Astrocyte (in vitro differentiated cells and primary cell): ENCODE measurements at regions not wholly inside any gene's neighbourhood (a gene's known extent, or its start where the extent isn't known, plus 50 kb on each side); places are given as distances from the start of the nearest gene placed in this dataset.

Experiments
- DNase-seq: peaks from one replicate; pipeline ENCODE4 v3.0.0-alpha.2; 2010; ENCODE audit warnings: low read depth
- FAIRE-seq: peaks from 2 replicates; lab custom pipeline; 2011; peaks lifted over from hg19 to GRCh38; lab: Jason Lieb, UNC
- H2AFZ ChIP-seq: 2 replicates; pipeline ENCODE4 v1.6.0; 2012; ENCODE audit warnings: low read depth, low read length, inconsistent platforms
- H3K27ac ChIP-seq: 2 replicates; pipeline ENCODE4 v1.5.1; 2011; ENCODE audit warnings: low read depth, low read length, inconsistent platforms
- H3K27me3 ChIP-seq: 2 replicates; pipeline ENCODE4 v1.6.0; 2011; ENCODE audit warnings: low read length, inconsistent platforms; ENCODE audit not compliant: insufficient read depth
- H3K36me3 ChIP-seq: 2 replicates; pipeline ENCODE4 v1.5.1; 2011; ENCODE audit warnings: low read length, inconsistent platforms; ENCODE audit not compliant: insufficient read depth
- H3K4me1 ChIP-seq: 2 replicates; pipeline ENCODE4 v1.5.1; 2011; ENCODE audit warnings: low read length, inconsistent platforms; ENCODE audit not compliant: insufficient read depth
- H3K4me2 ChIP-seq: 2 replicates; pipeline ENCODE4 v1.6.0; 2012; ENCODE audit warnings: low read length, inconsistent platforms
- H3K4me3 ChIP-seq: 2 replicates; pipeline ENCODE4 v1.5.1; 2011; ENCODE audit warnings: low read depth, mild to moderate bottlenecking, low read length, inconsistent platforms; ENCODE audit not compliant: insufficient read depth
- H3K79me2 ChIP-seq: 2 replicates; pipeline ENCODE4 v1.6.0; 2012; ENCODE audit warnings: mild to moderate bottlenecking, low read length, inconsistent platforms; ENCODE audit not compliant: insufficient read depth
- H3K9ac ChIP-seq: 2 replicates; pipeline ENCODE4 v1.6.0; 2012; ENCODE audit warnings: mild to moderate bottlenecking, low read length, inconsistent platforms
- H3K9me3 ChIP-seq: 2 replicates; pipeline ENCODE4 v1.5.1; 2012; ENCODE audit warnings: low read depth, mild to moderate bottlenecking, low read length, inconsistent platforms; ENCODE audit not compliant: insufficient read depth
- H4K20me1 ChIP-seq: 2 replicates; pipeline ENCODE4 v1.6.0; 2012; ENCODE audit warnings: low read length, inconsistent platforms; ENCODE audit not compliant: insufficient read depth
- H3K27ac Mint-ChIP-seq: one replicate; pipeline ENCODE4 v1.8.0; 2021; ENCODE audit warnings: mild to moderate bottlenecking, mixed read lengths; ENCODE audit not compliant: unreplicated experiment
- H3K27me3 Mint-ChIP-seq: one replicate; pipeline ENCODE4 v1.8.0; 2021; ENCODE audit warnings: low read depth, mixed read lengths; ENCODE audit not compliant: unreplicated experiment
- H3K36me3 Mint-ChIP-seq: one replicate; pipeline ENCODE4 v1.8.0; 2021; ENCODE audit warnings: low read depth, mixed read lengths; ENCODE audit not compliant: unreplicated experiment
- H3K4me1 Mint-ChIP-seq: one replicate; pipeline ENCODE4 v1.8.0; 2021; ENCODE audit warnings: low read depth, mixed read lengths; ENCODE audit not compliant: unreplicated experiment
- H3K4me3 Mint-ChIP-seq: one replicate; pipeline ENCODE4 v1.8.0; 2021; ENCODE audit warnings: mild to moderate bottlenecking, moderate library complexity, mixed read lengths; ENCODE audit not compliant: unreplicated experiment
- H3K9me3 Mint-ChIP-seq: one replicate; pipeline ENCODE4 v1.8.0; 2021; ENCODE audit warnings: mild to moderate bottlenecking, mixed read lengths; ENCODE audit not compliant: unreplicated experiment
- EZH2 ChIP-seq: IDR thresholded peaks from 2 replicates; pipeline ENCODE4 v1.6.1; 2012; ENCODE audit warnings: mild to moderate bottlenecking, low read length, inconsistent platforms; ENCODE audit not compliant: insufficient read depth
- TF ChIP-seq, protein P1 (sequence below): IDR thresholded peaks from 2 replicates; pipeline ENCODE4 v1.5.1; 2011; ENCODE audit warnings: low read depth, mild to moderate bottlenecking, inconsistent platforms, low read length, moderate library complexity; ENCODE audit not compliant: insufficient read depth

DNA sequence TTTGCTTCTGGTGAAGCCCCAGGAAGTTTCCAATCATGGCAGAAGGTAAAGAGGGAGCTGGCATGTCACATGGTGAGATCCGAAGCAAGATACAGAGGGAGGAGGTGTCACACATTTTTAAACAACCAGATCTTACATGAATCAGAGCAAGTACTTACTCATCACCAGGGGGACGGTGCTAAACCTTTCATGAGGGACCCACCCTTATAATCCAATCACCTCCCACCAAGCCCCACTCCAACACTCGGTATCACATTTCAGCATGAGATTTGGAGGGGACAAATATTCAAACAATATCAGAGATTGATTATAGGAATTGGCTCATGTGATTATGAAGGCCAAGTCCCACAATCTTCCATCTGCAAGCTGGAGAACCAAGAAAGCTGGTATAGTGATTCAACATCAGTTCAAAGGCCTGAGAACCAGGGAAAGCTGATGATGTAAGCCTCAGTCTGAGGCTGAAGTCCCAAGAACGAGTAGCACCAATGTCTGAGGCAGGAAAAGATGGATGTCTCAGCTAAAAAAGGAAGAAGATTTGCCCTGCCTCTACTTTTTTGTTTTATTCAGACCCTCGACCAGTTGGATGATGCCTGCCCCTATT is 58.6 kb upstream of the WDFY2 start:
- Histone ChIP-seq H2AFZ (peak overlapping the region; percentile 23), H3K36me3 (no peaks in the 10 kb centered on the region), H3K4me1 (peaks cover 19% of the 10 kb centered on the region), H3K9ac (no peak overlapping the region), H3K79me2 (no peaks in the 10 kb centered on the region), H3K4me2 (peak overlapping the region; percentile 35), H4K20me1 (no peaks in the 10 kb centered on the region), H3K9me3 (no peaks in the 10 kb centered on the region), H3K4me3 (no peak overlapping the region), H3K27me3 (no peaks in the 10 kb centered on the region), H3K27ac (no peak overlapping the region)
- peaks cover 12% of the 10 kb centered on the region for H3K9me3 Mint-ChIP-seq
- no peaks in the 10 kb centered on the region for H3K27me3 Mint-ChIP-seq
- H3K4me3 Mint-ChIP-seq: no peak overlapping the region
- TF ChIP-seq EZH2: no peak
- no peaks in the 10 kb centered on the region for H3K36me3 Mint-ChIP-seq
- H3K27ac Mint-ChIP-seq: no peak overlapping the region
- FAIRE-seq (peak; percentile 34), DNase-seq (no peak)
- peaks cover under 1% of the 10 kb centered on the region for H3K4me1 Mint-ChIP-seq

DNA sequence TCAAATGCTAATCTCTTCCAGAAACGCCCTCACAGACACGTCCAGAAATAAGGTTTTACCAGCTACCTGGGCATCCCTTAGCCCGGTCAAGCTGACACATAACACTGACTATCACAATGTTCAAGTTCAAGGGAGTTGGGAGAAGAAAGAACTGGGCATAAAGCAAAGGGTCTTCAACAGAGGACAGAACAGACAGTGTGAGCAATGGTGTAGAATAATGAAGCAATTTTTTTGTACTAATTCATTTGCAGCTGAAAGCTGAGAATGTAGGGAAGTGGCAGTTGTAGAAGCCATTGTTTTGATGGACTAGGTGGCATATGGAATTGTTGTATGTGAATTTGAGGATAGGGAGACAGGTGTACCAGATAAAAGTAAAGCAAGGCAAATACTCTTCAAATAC is 58.1 kb upstream of the WDFY2 start:
- Mint-ChIP-seq H3K27ac (no peak overlapping the region), H3K36me3 (no peaks in the 10 kb centered on the region), H3K9me3 (peaks cover 16% of the 10 kb centered on the region), H3K4me3 (no peak overlapping the region), H3K4me1 (no peaks in the 10 kb centered on the region), H3K27me3 (no peaks in the 10 kb centered on the region)
- H4K20me1 ChIP-seq: no peaks in the 10 kb centered on the region
- no peak overlapping the region for H3K27ac ChIP-seq
- H3K9ac ChIP-seq: no peak overlapping the region
- peaks cover 19% of the 10 kb centered on the region for H3K4me1 ChIP-seq
- no peak for DNase-seq
- peak overlapping the region; percentile 23 for H2AFZ ChIP-seq
- no peaks in the 10 kb centered on the region for H3K36me3 ChIP-seq
- no peak overlapping the region for H3K4me3 ChIP-seq
- FAIRE-seq: no peak
- TF ChIP-seq, protein P1, sequence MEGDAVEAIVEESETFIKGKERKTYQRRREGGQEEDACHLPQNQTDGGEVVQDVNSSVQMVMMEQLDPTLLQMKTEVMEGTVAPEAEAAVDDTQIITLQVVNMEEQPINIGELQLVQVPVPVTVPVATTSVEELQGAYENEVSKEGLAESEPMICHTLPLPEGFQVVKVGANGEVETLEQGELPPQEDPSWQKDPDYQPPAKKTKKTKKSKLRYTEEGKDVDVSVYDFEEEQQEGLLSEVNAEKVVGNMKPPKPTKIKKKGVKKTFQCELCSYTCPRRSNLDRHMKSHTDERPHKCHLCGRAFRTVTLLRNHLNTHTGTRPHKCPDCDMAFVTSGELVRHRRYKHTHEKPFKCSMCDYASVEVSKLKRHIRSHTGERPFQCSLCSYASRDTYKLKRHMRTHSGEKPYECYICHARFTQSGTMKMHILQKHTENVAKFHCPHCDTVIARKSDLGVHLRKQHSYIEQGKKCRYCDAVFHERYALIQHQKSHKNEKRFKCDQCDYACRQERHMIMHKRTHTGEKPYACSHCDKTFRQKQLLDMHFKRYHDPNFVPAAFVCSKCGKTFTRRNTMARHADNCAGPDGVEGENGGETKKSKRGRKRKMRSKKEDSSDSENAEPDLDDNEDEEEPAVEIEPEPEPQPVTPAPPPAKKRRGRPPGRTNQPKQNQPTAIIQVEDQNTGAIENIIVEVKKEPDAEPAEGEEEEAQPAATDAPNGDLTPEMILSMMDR: no peak
- no peak for TF ChIP-seq EZH2
- no peaks in the 10 kb centered on the region for H3K9me3 ChIP-seq
- peak overlapping the region; percentile 35 for H3K4me2 ChIP-seq
- H3K27me3 ChIP-seq: no peaks in the 10 kb centered on the region
- H3K79me2 ChIP-seq: no peaks in the 10 kb centered on the region

DNA sequence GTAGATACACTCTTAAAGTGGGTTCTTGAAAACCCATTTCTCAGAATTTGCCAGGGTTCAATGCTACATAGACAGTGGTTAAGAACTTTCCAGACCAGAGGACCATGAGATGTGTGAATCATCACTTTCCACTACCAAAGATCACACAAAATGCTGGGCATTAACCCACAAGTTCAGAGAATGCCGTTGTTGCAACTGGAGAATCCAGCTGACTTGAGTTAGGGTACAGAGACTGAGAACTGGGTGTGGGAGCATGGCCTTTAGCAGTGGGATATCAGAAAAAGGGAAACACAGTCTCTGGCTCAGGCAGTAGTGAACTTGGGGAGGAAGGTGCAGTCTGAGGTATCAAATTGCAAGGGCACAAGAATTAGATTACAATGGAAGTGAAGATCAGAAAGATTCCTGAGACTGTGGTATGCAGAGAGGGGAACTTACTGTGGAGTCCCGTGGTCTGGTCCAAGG is 51.5 kb upstream of the WDFY2 start:
- Histone ChIP-seq H2AFZ (no peak overlapping the region), H3K4me2 (no peak overlapping the region), H3K36me3 (no peaks in the 10 kb centered on the region), H3K79me2 (no peaks in the 10 kb centered on the region), H3K4me1 (no peaks in the 10 kb centered on the region), H4K20me1 (no peaks in the 10 kb centered on the region), H3K27ac (no peak overlapping the region), H3K9me3 (no peaks in the 10 kb centered on the region), H3K9ac (no peak overlapping the region), H3K4me3 (no peak overlapping the region), H3K27me3 (no peaks in the 10 kb centered on the region)
- Mint-ChIP-seq H3K36me3 (no peaks in the 10 kb centered on the region), H3K27me3 (no peaks in the 10 kb centered on the region), H3K4me1 (no peaks in the 10 kb centered on the region), H3K27ac (no peak overlapping the region), H3K9me3 (peaks cover 13% of the 10 kb centered on the region), H3K4me3 (no peak overlapping the region)
- no peak for FAIRE-seq
- no peak for DNase-seq
- no peak for TF ChIP-seq EZH2
- TF ChIP-seq, protein P1: no peak
